ENCODE measurements at regions not wholly inside any gene's neighbourhood (a gene's known extent, or its start where the extent isn't known, plus 50 kb on each side); places are given as distances from the start of the nearest gene placed in this dataset.

DNA sequence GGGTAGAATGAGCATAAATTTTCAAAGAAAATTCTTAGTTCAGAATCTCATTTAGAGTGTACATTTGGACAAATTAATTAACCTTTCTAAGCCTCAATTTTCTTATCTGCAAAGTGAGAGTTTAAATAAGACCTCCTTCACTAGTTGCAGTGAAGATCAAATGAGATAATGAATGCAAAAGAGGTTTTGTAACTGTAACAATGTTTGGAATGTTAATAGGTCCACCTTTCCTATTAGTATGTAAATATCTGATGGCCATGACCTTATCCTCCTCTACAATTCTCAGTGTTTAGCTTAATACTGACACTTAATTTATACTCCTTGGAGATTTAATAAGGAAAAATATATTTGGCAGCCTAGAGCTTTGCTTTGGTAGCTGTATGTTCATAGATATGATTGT, 138.8 kb downstream of the GABRG1 start:
- in situ Hi-C loops (cut with HindIII; ENCODE audit: low pct_unique_long_range_greater_than_20kb, low sequenced_read_pairs) = no loop called here
- DNase-seq (ENCODE audit: low read depth) = no peak

DNA sequence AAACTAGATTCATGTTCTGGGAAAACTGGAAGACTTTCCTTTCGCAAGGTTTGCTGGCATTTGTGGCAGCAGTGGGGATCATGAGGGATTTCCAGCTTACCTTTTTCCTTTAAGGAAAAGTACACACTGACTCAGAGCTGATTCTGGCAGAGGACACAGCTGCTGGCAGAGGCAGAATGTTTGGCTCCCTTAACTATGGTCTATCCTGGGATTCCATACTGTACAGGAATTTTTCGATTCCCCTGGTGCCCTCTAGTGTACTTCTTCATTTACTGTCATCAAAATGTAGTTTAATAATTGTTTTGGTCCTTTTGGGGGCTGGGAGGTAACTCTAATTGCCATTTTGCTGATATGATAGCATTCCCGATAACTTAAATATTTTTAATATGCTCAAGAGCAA, 152.7 kb downstream of the GABRG1 start:
- in situ Hi-C loops (cut with HindIII; ENCODE audit: low pct_unique_long_range_greater_than_20kb, low sequenced_read_pairs) = no loop called here
- DNase-seq (ENCODE audit: low read depth) = no peak

DNA sequence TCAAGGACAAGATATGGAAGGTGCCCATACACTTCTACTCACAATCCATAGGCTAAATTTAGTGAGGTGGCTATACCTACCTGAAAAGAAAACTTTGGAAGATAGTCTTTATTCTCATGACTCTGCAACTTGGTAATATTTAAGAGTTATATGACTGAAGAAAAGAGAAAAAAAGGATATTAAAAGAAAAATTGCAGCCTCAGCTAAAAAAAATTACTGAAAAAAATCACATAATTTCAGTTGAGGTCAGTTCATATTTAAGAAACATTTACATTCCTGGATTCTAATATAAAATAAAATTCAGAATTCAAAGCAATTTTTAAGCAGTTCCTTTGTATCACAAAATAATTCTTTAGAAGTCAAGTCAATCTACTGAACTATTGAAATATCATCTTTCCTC, 166.5 kb downstream of the GABRG1 start:
- no peak for DNase-seq (ENCODE audit: low read depth)
- in situ Hi-C loops (cut with HindIII; ENCODE audit: low pct_unique_long_range_greater_than_20kb, low sequenced_read_pairs) = no loop called here

DNA sequence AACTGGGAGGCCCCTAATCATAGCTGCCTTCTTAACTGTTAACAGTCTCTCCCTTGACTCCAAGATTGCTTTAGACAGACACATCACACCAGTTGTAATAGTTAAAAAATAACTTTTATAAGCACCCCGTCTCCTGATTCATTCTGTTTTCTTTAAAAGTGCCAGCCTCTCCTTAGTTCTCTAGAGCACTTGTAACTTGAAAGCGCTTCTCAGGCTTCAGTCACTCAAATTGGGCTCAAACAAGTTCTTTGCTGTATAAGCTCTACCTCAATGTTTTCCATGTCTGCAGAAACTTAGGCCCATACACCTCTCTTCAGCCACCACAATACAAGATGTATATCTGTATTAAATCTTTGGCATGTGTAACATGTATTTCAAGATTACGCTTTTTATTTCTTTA, 169.6 kb downstream of the GABRG1 start:
- DNase-seq (ENCODE audit: low read depth) = no peak
- in situ Hi-C loops (cut with HindIII; ENCODE audit: low pct_unique_long_range_greater_than_20kb, low sequenced_read_pairs) = no loop called here

DNA sequence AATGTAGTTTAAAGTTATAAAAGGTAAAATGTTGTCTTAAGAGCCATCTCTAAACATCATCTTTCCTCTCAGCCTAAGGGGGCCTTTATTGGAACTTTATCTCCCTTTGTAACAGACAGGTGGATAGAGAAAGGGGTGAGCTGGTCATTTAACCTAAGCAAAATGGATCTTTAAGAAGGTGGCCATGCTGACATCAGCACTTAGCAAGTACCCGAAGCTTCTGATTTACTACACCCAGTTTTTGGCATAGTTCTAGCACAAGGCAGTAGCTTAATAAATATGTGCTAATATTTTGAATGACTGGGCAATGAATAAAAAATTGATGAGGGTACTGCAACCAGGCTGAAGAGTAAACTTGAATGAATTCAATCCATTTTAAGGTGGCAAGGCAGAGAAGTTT, 172.7 kb downstream of the GABRG1 start:
- no peak for DNase-seq (ENCODE audit: low read depth)
- in situ Hi-C loops (cut with HindIII; ENCODE audit: low pct_unique_long_range_greater_than_20kb, low sequenced_read_pairs) = no loop called here

DNA sequence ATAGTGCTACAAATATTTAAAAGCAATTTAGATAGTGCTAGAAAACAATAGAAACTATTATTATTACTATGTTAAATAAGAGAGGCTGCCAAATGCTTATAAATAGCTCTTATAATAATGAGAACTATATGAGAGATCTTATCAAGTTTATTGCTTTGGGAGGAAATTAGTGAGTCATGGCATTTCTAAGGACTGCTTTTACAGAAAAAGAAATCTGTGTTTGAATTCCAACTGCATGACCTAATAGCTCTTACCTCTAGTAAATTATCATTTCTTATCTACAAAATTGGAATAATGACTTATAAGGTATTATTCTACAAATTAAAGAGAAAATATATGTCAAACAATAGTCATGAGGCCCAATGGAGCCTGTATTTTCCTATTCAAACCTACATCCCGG, 177.2 kb downstream of the GABRG1 start:
- no peak for DNase-seq (ENCODE audit: low read depth)
- in situ Hi-C loops (cut with HindIII; ENCODE audit: low pct_unique_long_range_greater_than_20kb, low sequenced_read_pairs) = no loop called here

DNA sequence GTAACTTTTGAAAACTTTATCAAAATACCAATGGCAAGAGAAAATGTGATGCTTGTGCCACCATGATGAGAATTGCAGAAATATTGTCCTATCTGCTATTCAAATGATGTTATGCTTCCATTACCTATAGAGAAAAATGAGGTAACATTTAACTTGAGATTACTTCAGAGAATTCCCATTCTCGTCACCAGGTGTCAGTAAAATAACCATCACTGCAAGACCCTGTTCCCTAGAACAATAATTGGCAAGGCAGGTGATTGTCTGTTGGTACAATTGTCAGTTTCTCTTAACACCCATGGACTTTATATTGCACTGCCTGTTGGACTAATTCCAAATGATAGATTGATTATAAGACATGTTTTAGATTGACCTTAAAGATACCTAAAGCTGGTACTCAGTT, 179.9 kb downstream of the GABRG1 start:
- in situ Hi-C loops (cut with HindIII; ENCODE audit: low pct_unique_long_range_greater_than_20kb, low sequenced_read_pairs) = no loop called here

DNA sequence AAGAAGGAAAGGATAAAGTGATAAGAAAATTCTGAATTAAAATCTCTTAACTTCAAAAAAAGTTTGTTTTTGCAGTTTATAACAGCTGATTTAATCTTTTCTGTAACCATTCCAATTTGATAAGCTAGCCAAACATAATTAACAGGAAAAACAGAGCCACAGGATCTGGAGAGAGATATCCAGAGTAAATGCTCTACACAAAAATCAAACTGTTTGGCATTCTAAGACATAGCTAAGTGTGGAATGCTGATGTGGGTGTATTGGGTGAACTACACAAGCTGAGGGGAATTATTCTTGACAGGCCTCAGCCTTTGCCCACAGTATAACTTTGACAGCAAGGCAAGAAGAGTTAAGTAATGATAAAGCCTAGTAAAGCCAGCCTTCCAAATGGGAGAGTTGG, 184.8 kb downstream of the GABRG1 start:
- in situ Hi-C loops (cut with HindIII; ENCODE audit: low pct_unique_long_range_greater_than_20kb, low sequenced_read_pairs) = no loop called here
- DNase-seq (ENCODE audit: low read depth) = no peak

More for the DNA sequence above, 179.9 kb downstream of the GABRG1 start:
- no peak for DNase-seq (ENCODE audit: low read depth)

DNA sequence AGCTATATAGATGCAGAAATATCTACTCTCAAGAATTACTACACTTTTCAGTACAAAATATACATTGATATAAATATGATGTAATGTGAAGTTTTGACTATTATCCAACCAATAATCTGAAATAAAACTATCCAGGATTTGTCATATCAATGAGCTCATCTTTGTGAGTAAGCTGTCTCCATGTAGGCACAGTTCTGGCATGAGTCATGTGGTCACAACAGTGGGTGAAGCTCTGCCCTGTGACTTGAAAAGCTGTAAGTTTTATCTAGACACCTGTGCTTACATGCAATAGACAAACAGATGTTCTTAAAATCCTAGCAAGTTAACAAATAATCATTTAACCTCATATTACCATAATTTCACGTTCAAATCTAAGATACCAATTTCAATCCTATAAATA, 192.7 kb downstream of the GABRG1 start:
- in situ Hi-C loops (cut with HindIII; ENCODE audit: low pct_unique_long_range_greater_than_20kb, low sequenced_read_pairs) = no loop called here
- no peak for DNase-seq (ENCODE audit: low read depth)

DNA sequence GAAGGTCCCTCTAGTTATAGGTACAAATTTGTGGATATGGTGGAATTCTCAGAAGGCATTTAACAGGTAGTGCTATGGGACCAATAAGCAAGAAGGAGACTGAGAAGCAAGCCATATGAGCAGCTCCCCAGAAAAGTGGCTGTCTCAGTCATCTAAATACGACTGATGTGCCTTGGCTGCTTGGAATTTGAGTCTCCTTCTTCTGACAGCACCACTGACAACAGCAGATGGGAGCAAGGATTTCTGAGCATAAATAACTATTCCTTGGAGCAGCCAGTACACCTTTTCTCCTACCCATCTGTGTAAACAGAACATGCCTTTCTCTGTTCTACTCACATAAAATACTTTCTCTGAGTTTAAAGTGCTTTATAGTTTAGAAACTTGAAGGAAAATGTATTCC, 196.2 kb downstream of the GABRG1 start:
- no peak for DNase-seq (ENCODE audit: low read depth)
- in situ Hi-C loops (cut with HindIII; ENCODE audit: low pct_unique_long_range_greater_than_20kb, low sequenced_read_pairs) = no loop called here

DNA sequence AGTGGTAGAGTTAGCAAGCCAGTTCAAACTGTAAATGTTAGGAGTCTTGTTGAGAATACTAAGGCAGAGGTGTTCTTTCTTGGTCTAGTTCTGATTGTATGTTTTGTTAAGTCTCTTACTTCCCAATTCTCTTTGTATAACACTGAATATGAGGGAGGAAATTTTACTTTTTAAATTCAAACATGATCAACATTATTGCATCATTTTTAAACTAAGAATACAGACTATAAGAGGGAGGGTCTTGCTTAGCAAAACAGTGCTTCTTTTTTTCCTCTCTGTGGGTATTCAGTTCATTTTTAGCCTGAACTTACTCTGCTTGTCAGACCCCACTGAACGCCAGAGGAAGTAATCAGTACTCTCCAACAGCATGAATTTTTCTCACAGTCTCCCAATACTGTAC, 198.0 kb downstream of the GABRG1 start:
- no peak for DNase-seq (ENCODE audit: low read depth)
- in situ Hi-C loops (cut with HindIII; ENCODE audit: low pct_unique_long_range_greater_than_20kb, low sequenced_read_pairs) = no loop called here

DNA sequence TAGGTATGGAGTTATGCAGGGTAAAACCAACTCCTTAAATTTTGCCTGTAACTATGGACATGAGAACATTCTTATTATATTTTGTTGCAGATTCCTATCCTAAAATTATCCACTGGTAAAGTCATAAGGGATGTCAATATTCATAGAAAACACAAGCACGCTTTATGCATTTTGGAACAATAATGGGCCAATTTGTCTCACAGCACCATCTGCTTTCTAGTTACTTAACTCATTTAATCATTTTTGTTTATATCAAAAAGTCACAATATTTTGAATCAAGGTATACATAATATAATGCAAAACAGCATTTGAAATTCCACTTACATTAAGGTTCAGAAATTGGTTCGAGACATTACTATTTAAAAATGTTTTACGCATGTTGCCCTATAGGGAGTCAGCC, 203.0 kb downstream of the GABRG1 start:
- no peak for DNase-seq (ENCODE audit: low read depth)
- in situ Hi-C loops (cut with HindIII; ENCODE audit: low pct_unique_long_range_greater_than_20kb, low sequenced_read_pairs) = no loop called here

DNA sequence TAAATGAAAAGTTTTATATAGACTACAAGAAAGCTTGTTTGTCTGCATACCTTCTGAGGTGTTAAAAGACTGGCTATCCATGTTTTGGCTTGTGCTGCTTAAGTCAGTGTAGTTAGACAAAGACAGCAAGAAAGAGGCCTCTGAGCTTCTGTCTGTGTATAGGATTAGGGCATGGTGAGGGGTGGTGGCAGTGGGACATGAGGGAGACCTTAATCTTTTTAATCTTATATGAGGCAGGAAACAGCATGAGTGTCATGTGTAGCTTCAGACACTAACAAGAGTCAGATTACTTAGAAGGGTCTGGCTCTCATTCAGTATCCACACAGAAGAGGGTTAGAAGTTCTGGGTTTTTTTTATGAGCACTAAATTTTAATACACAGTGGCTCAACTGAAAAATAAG, 213.3 kb downstream of the GABRG1 start:
- in situ Hi-C loops (cut with HindIII; ENCODE audit: low pct_unique_long_range_greater_than_20kb, low sequenced_read_pairs) = no loop called here
- DNase-seq (ENCODE audit: low read depth) = no peak

DNA sequence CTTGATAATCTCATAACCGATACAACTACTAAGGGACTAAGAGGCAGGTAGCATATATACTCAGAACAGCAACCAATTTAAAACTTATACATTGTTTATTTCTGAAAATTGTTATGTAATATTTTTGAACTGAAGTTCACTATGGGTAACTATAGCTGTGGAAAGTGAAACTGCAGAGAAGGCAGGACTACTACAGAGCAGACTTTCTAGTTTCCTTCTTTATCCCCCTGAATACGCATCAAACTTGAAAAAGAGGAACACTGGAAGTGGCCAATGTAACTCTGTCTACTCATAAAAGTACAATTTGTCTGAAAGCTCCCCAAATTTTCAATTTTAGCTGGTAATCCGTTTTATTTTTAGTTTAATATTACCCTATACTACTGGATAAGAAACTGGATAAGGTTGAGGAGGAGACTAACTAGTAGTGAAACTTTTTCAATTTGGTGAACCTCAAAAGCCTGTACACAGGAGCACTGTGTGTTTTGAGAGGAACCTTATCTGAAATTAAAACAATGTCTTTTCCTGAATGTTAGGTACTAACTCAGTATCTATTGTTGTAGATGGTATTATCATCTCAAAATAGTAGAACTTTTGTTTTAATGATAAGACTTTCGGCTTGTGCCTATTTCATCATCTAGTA, 225.8 kb downstream of the GABRG1 start:
- in situ Hi-C loops (cut with HindIII; ENCODE audit: low pct_unique_long_range_greater_than_20kb, low sequenced_read_pairs) = no loop called here
- no peak for DNase-seq (ENCODE audit: low read depth)

DNA sequence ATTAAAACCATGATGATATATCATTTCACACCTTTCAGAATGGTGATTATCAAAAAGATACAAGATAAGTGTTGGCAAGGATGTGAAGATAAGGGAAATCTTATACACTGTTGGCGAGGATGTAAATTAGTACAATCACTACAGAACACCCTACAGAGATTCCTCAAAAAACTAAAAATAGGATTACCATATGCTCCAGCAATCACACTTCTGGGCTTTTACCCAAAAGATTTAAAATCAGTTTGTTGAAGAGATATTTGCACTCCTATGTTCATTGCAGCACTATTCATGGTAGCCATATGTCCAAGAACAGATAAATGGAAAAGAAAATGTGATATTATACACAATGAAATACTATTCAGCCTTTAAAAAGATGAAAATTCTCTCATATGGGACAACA, 240.4 kb downstream of the GABRG1 start:
- in situ Hi-C loops (cut with HindIII; ENCODE audit: low pct_unique_long_range_greater_than_20kb, low sequenced_read_pairs) = no loop called here
- DNase-seq (ENCODE audit: low read depth) = no peak

DNA sequence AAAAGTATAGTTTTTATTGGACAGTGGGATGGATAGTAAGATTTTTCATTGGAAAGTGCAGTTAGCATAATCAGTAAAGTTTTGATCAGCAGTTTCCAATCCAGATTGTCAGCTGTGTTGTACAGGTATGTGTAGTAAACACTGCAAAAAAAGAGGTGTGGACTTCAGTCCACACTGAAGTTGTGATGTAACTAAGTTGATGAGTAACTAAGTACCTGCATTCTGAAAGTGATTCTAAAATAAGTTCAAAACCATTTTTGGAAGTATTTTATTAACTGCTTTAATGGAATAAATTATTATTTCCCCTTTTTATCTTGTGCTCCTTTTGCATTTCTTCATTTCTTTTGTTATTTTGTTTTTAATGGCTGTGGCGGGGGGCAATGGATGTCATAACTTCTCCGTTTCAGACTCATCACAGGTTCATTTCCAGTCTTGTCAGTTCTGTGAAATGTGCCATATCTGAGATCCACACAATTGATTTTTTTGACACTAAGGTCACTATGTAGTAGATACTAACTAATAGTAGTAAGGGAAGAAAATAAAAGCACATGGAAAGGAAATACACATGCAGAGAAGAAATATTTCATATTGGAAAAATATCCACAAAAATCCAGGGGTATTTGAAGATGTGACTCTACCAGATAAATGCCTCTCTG, 247.5 kb downstream of the GABRG1 start:
- in situ Hi-C loops (cut with HindIII; ENCODE audit: low pct_unique_long_range_greater_than_20kb, low sequenced_read_pairs) = no loop called here
- DNase-seq (ENCODE audit: low read depth) = no peak

DNA sequence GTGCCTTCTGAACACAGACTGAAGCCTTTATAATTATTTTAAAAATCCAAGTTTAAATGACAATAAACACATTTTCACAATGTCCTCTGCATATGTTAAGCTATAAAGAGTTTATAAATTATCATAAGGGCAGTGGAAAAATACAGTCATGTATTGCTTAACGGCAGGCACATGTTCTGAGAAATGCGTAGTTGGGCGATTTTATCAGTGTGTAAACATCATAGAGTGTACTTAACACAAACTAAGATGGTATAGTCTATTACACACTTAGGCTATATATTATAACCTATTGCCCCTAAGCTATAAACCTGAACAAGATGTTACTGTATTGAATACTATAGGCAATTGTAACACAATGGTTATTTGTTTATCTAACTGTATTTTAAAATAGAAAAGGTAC, 254.7 kb downstream of the GABRG1 start:
- in situ Hi-C loops (cut with HindIII; ENCODE audit: low pct_unique_long_range_greater_than_20kb, low sequenced_read_pairs) = no loop called here
- no peak for DNase-seq (ENCODE audit: low read depth)

DNA sequence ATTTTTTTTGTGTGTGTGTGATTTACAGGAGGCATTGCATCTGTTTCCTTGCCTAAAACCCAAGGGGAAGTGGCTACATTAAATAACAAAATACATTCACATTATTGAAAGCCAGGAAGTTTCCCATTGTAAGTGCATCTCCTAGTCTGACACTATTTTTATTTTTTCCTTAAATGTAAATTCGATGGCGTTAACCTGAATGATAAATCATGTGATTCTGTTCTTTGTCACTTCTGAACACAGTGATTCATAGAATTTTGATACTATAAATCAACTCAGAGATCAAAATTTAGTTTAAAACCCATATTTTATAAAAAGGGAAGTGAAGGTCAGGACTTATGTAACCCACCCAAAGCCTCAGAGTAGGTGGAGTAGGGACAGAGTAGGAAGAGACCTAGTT, 258.1 kb downstream of the GABRG1 start:
- no peak for DNase-seq (ENCODE audit: low read depth)
- in situ Hi-C loops (cut with HindIII; ENCODE audit: low pct_unique_long_range_greater_than_20kb, low sequenced_read_pairs) = no loop called here

DNA sequence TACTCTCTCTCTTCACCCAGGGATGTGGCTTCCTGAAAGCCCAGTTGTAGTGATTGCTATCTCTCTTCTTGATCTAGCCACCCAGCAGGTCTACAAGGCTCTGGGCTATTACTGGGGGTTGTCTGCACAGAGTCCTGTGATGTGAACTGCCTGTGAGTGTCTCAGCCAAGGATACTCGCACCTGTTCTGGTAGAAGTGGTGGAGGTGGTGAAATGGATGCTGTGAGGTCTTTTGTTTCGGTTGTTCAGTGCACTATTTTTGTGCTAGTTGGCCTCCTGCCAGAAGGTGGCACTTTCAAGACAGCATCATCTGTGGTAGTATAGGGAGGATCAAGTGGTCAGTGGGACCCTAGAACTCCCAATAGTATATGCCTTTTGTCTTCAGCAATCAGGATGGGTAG, 268.0 kb downstream of the GABRG1 start:
- no peak for DNase-seq (ENCODE audit: low read depth)
- in situ Hi-C loops (cut with HindIII; ENCODE audit: low pct_unique_long_range_greater_than_20kb, low sequenced_read_pairs) = no loop called here

DNA sequence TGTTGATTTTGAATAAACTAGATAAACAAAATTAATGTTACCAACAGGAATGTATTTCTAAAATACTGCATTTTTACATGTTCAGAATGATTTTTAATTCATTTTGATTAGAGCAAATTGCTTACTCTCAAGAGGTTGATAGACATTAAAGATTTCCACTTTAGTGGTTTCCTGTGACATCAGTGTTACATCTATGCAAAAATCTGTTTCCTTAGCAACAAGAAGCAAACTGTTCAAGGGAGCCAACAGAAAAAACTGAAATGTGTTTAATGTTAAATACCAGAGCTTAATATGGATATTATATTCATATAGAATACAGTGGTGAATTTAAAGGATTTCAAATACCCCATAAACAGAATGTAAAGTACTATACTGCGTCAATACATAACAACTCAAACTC, 277.8 kb downstream of the GABRG1 start:
- in situ Hi-C loops (cut with HindIII; ENCODE audit: low pct_unique_long_range_greater_than_20kb, low sequenced_read_pairs) = no loop called here
- no peak for DNase-seq (ENCODE audit: low read depth)

Data from Caki2 (cell line).